ENCODE measurements at regions not wholly inside any gene's neighbourhood (a gene's known extent, or its start where the extent isn't known, plus 50 kb on each side); places are given as distances from the start of the nearest gene placed in this dataset.

- no peak for TF ChIP-seq CTCF (conservative IDR thresholded peaks at IDR 0.05; ENCODE audit: low read depth, low read length)
- no peak for TF ChIP-seq EZH2 (IDR thresholded peaks at IDR 0.05; ENCODE audit: low read length, unreplicated experiment)
Observed at GRCh38 chr1:221118938-221119320, 239.7 kb downstream of the HLX start.

Measured in PC-3 (cell line).